Heart left ventricle (tissue), 16 donors: ENCODE measurements at regions not wholly inside any gene's neighbourhood (a gene's known extent, or its start where the extent isn't known, plus 50 kb on each side); places are given as distances from the start of the nearest gene placed in this dataset.

Source experiments
- ATAC-seq, 4 donors: fragments of 200-7000 bp; cut with Tn5 transposase; one replicate each; pipeline ENCODE4 v1.9.1; 2020 to 2022; ENCODE audit warnings: moderate library complexity in 4 of 4, mild to moderate bottlenecking in 3 of 4, moderate number of reproducible peaks in 1 of 4
- DNase-seq, 5 donors: peaks; one replicate each; pipeline ENCODE4 v3.0.0-alpha.2; 2020
- H3K27ac ChIP-seq, 12 donors: fragments of 200-600 bp; sonication (generic) in 4 of 12; one replicate each; pipeline versions ENCODE4 v1.5.0 to v1.8.0; 2016 to 2022; ENCODE audit warnings: mild to moderate bottlenecking in 2 of 12
- H3K27me3 ChIP-seq, 9 donors: fragments of 200-600 bp; sonication (generic) in 2 of 9; one replicate each; pipeline versions ENCODE4 v1.5.1 to v1.8.0; 2016 to 2022; ENCODE audit warnings: mild to moderate bottlenecking in 3 of 9
- H3K36me3 ChIP-seq, 9 donors: fragments of 200-600 bp; sonication (generic) in 2 of 9; one replicate each; pipeline versions ENCODE4 v1.5.0 to v1.8.0; 2018 to 2022; ENCODE audit warnings: mild to moderate bottlenecking in 2 of 9
- H3K4me1 ChIP-seq, 12 donors: fragments of 200-600 bp; sonication (generic) in 4 of 12; one replicate each; pipeline versions ENCODE4 v1.5.0 to v1.8.0; 2016 to 2022; ENCODE audit warnings: mild to moderate bottlenecking in 3 of 12
- H3K4me3 ChIP-seq, 12 donors: fragments of 200-600 bp; sonication (generic) in 4 of 12; one replicate each; pipeline versions ENCODE4 v1.5.0 to v1.8.0; 2017 to 2022; ENCODE audit warnings: mild to moderate bottlenecking in 9 of 12, moderate library complexity in 4 of 12
- H3K9me3 ChIP-seq, 12 donors: fragments of 200-600 bp; sonication (generic) in 4 of 12; one replicate each; pipeline versions ENCODE4 v1.5.0 to v1.8.0; 2016 to 2022; ENCODE audit warnings: mild to moderate bottlenecking in 1 of 12
- POLR2A ChIP-seq, 2 donors: fragments of 450-650 bp; IDR thresholded peaks; one replicate each; pipeline ENCODE4 v1.6.1; 2017; ENCODE audit warnings: antibody characterized with exemption in 2 of 2, mild to moderate bottlenecking in 2 of 2, moderate library complexity in 2 of 2
- WGBS, 4 donors: extraction: QIAGEN DNeasy Blood & Tissue Kit in 2 of 4; methylation state at CpG; one replicate each; pipeline versions ENCODE4 v1.1.5 to v1.1.7; 2013 to 2018; 5-methylcytosine and 5-hydroxymethylcytosine counted together
- intact Hi-C, 10 donors: fragments of 100-400 bp; cut with DNase I; formaldehyde crosslinking; loops; one replicate each; pipeline versions ENCODE4 v1.11.1 to v1.14.2; 2022
- TF ChIP-seq, protein P1 (sequence below), 12 donors: fragments of 200-600 bp; sonication (generic) in 4 of 12; IDR thresholded peaks; one replicate each; pipeline versions ENCODE4 v1.5.0 to v1.8.0; 2018 to 2022; ENCODE audit warnings: antibody characterized with exemption in 12 of 12, mild to moderate bottlenecking in 5 of 12
- donor health status: ischemic (EF 13 %, LVEDD 7.1; RV severe dilation, severe dysfunction).
- donor health status: healthy with polysubstance abuse.
- donor health status: DM: no; HTN: yes; CAD: no.
- donor health status: DM: no; HTN: no; CAD: no.
- donor health status: ischemic (EF 25% LVEDD 6.9; RV normal size, moderate dysfunction).
- donor health status: ischemic (EF 25% LVEDD 5.7; RV mildly dilated, moderate dysfunction).
- donor health status: healthy.
- donor health status: DM: yes; HTN: yes; CAD: no.
- donor health status: ischemic (EF 35%, LVEDD 5.7; RV mildly dilated, moderate dysfunction).
- donor health status: nonischemic (EF 11% LVEDD 7.7; RV severe dilation, severe dysfunction).
- donor health status: DM: yes; HTN: yes; CAD: no.
- donor health status: PGD.
- donor health status: ischemic (EF 29% LVEDD 5.4; RV normal size, mild dysfunction).
- donor health status: nonischemic (EF 23%, LVEDD 6.1; RV moderate dilation, normal function).

DNA sequence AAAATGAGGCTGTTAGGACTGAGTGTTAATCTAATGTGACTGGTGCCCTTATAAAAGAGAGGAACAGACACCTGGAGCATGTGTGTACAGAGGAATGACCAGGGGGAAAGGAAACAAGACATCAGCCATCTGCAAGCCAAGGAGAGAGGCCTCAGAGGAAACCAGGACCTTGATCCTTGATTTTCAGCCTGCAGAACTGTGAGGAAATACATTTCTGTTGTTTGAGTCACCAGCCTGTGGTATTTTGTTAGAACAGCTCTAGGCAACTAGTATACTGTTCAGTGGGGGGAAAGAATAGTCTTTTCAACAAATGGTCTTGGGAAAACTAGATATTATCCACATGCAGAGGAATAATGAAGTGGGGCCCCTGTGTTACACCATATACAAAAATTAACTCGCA is 80.6 kb downstream of the CCR1 start:
- Histone ChIP-seq H3K36me3 (no peaks in the 10 kb centered on the region), H3K4me1 (peaks cover 0 to 50% (median 0%) of the 10 kb centered on the region in 12 donors), H3K27ac (no peak overlapping the region), H3K27me3 (peaks cover 0 to 5% (median 0%) of the 10 kb centered on the region in 9 donors), H3K9me3 (no peaks in the 10 kb centered on the region), H3K4me3 (no peak overlapping the region)
- DNase-seq = no peak
- 90 to 97% (median 96%) methylated on average over 1 of the region's 1 CpG for WGBS, 4 donors
- intact Hi-C loops = no loop called here
- TF ChIP-seq POLR2A (IDR thresholded peaks at IDR 0.05) = no peak
- TF ChIP-seq, protein P1, sequence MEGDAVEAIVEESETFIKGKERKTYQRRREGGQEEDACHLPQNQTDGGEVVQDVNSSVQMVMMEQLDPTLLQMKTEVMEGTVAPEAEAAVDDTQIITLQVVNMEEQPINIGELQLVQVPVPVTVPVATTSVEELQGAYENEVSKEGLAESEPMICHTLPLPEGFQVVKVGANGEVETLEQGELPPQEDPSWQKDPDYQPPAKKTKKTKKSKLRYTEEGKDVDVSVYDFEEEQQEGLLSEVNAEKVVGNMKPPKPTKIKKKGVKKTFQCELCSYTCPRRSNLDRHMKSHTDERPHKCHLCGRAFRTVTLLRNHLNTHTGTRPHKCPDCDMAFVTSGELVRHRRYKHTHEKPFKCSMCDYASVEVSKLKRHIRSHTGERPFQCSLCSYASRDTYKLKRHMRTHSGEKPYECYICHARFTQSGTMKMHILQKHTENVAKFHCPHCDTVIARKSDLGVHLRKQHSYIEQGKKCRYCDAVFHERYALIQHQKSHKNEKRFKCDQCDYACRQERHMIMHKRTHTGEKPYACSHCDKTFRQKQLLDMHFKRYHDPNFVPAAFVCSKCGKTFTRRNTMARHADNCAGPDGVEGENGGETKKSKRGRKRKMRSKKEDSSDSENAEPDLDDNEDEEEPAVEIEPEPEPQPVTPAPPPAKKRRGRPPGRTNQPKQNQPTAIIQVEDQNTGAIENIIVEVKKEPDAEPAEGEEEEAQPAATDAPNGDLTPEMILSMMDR (IDR thresholded peaks at IDR 0.05) = no peak
- peak in 2 of 4 donors; percentile 41 to 42 for ATAC-seq

DNA sequence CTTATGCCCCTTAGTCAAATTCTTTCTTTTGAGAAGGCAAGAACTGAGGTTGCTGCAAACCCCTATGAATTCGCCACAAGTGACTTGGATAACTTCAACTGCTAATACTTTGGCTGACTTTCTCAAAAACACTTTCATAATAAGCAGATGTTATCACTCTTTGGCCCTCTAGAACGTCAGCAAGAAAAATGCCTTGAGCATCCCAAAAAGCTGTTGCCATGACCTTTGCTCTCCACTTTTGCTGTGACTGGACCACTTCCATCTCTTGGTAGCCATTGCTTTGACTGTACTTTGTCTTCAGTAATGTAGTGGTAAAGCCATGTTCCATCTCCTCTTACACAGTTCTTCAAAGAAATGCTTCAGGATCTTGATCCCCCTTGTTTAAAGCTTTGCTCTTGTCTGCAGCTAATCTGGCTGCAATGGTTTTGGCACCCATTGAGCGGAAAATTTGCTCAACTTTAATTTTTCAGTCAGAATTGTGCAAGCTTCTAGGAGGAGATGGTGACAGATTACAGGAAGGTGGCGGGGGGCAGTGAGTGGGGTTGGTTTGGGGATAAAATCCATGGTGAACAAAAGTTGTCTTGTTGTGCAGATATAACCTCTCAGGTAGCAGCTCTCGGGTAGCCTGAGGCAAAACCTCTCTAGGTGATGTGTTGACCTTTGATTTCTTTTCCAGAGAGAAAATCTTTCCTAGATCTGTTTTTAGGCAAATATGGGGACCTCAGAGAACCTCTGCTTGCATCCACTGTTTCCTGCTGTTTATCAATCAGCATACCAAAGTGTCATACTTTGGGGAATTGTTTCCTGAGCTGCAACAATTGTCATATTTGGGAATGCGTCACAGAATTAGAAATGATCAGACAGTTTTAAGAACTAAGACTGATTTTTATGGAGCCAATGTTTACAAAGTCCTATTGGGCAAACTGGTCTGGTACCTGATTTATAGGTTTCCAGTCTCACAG is 83.6 kb downstream of the CCR1 start:
- Histone ChIP-seq H3K9me3 (no peaks in the 10 kb centered on the region), H3K27ac (no peak overlapping the region), H3K4me3 (no peak overlapping the region), H3K36me3 (no peaks in the 10 kb centered on the region), H3K4me1 (peaks cover 0 to 20% (median 0%) of the 10 kb centered on the region in 12 donors), H3K27me3 (peaks cover 0 to 5% (median 0%) of the 10 kb centered on the region in 9 donors)
- intact Hi-C loops = no loop called here
- WGBS, 4 donors = 65 to 82% (median 75%) methylated on average over 6 of the region's 6 CpGs
- ATAC-seq (peak in 3 of 4 donors; percentile 13 to 41 (median 27)), DNase-seq (no peak)
- no peak for TF ChIP-seq POLR2A (IDR thresholded peaks at IDR 0.05)
- TF ChIP-seq, protein P1 (IDR thresholded peaks at IDR 0.05) = no peak

DNA sequence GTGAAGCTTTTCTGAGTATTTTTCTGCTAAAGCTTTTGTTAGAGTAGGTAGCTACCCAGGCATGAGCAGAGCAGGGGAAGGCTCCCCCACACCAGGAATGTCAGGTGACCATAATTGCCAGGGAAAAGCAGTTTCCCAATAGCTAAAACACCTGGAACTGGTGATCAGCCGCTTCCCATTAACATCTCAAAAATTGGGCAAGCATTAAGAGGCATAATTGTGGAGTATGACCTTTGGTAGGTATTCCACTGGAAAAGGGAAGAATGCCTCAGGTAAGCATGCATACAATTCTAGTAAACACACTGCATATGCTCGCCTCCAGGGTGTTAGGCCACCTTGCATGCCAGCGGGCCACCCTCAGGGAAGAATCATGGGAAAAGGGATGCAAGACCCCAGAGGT is 84.5 kb downstream of the CCR1 start:
- no peaks in the 10 kb centered on the region for H3K36me3 ChIP-seq
- TF ChIP-seq, protein P1 (IDR thresholded peaks at IDR 0.05) = no peak
- no peak for TF ChIP-seq POLR2A (IDR thresholded peaks at IDR 0.05)
- ATAC-seq (no peak), DNase-seq (no peak)
- no peak overlapping the region for H3K4me3 ChIP-seq
- 85 to 97% (median 91%) methylated on average over 3 of the region's 3 CpGs for WGBS, 4 donors
- peaks cover 0 to 5% (median 0%) of the 10 kb centered on the region in 9 donors for H3K27me3 ChIP-seq
- H3K4me1 ChIP-seq = peaks cover 0 to 12% (median 0%) of the 10 kb centered on the region in 12 donors
- H3K9me3 ChIP-seq = no peaks in the 10 kb centered on the region
- intact Hi-C loops = no loop called here
- no peak overlapping the region for H3K27ac ChIP-seq

DNA sequence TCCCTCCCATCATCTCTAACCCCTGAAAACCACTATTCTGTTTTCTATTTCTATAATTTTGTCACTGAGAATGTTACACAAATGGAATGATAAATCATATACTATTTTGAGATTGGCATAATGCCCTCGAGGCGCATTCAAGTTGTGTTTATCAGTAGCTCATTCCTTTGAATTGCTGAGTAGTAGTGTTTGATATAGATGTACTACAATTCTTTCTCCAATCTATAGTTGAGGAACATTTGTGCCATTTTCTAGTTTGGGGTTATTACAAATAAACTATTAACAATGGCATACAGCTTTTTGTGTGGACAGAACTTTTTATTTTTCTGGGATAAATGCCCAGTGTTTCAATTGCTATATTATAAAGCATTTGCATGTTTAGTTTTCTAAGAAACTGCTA is 86.0 kb downstream of the CCR1 start:
- intact Hi-C loops = no loop called here
- Histone ChIP-seq H3K36me3 (no peaks in the 10 kb centered on the region), H3K27me3 (peaks cover 0 to 5% (median 0%) of the 10 kb centered on the region in 9 donors), H3K4me1 (peaks cover 0 to 14% (median 0%) of the 10 kb centered on the region in 12 donors), H3K27ac (no peak overlapping the region), H3K4me3 (no peak overlapping the region), H3K9me3 (no peaks in the 10 kb centered on the region)
- DNase-seq (no peak), ATAC-seq (no peak)
- 36 to 44% (median 41%) methylated on average over 2 of the region's 2 CpGs for WGBS, 4 donors
- no peak for TF ChIP-seq POLR2A (IDR thresholded peaks at IDR 0.05)
- TF ChIP-seq, protein P1 (IDR thresholded peaks at IDR 0.05) = no peak
